ENCODE measurements at regions not wholly inside any gene's neighbourhood (a gene's known extent, or its start where the extent isn't known, plus 50 kb on each side); places are given as distances from the start of the nearest gene placed in this dataset.
"Not testable (repeated sequence)": the region's sequence is repeated elsewhere in the genome, so short reads cannot be mapped to it uniquely, and the experiment has no call there.

GRCh38 chr4:9685692-9686091 lies 95.7 kb upstream of the DRD5 start:
- H3K27me3 Mint-ChIP-seq (ENCODE audit: insufficient read depth): no peaks in the 10 kb centered on the region
- DNase-seq: no peak
- H3K27ac Mint-ChIP-seq: no peak overlapping the region
- no peaks in the 10 kb centered on the region for H3K9me3 ChIP-seq (ENCODE audit: control insufficient read depth, low read length)
- H3K4me1 ChIP-seq (ENCODE audit: control insufficient read depth, insufficient read depth, low read length): no peaks in the 10 kb centered on the region
- H3K27ac ChIP-seq (ENCODE audit: low read depth, low read length): no peak overlapping the region
- H3K36me3 ChIP-seq (ENCODE audit: control insufficient read depth, insufficient read depth, low read length): no peaks in the 10 kb centered on the region
- H3K9me3 Mint-ChIP-seq: no peaks in the 10 kb centered on the region
- no peaks in the 10 kb centered on the region for H3K36me3 Mint-ChIP-seq (ENCODE audit: low read depth)
- no peak overlapping the region for H3K4me3 ChIP-seq (ENCODE audit: low read length)
- no peak overlapping the region for H3K9ac ChIP-seq (ENCODE audit: extremely low read depth, low read length, poor library complexity, severe bottlenecking)
- peaks cover 3% of the 10 kb centered on the region for H3K4me1 Mint-ChIP-seq
- H3K4me3 Mint-ChIP-seq: no peak overlapping the region
- no peak for TF ChIP-seq CTCF (conservative IDR thresholded peaks at IDR 0.05)
- no peaks in the 10 kb centered on the region for H3K27me3 ChIP-seq (ENCODE audit: control insufficient read depth, insufficient read depth, low read length, poor library complexity, severe bottlenecking)

- not testable (repeated sequence) for H3K9me3 Mint-ChIP-seq; DNase-seq; H3K27me3 ChIP-seq (ENCODE audit: control insufficient read depth, insufficient read depth, low read length, poor library complexity, severe bottlenecking); H3K9ac ChIP-seq (ENCODE audit: extremely low read depth, low read length, poor library complexity, severe bottlenecking); H3K36me3 Mint-ChIP-seq (ENCODE audit: low read depth); H3K27ac ChIP-seq (ENCODE audit: low read depth, low read length); H3K4me1 ChIP-seq (ENCODE audit: control insufficient read depth, insufficient read depth, low read length); H3K36me3 ChIP-seq (ENCODE audit: control insufficient read depth, insufficient read depth, low read length); H3K27me3 Mint-ChIP-seq (ENCODE audit: insufficient read depth); H3K9me3 ChIP-seq (ENCODE audit: control insufficient read depth, low read length)
- H3K4me3 ChIP-seq (ENCODE audit: low read length): peak overlapping the region; percentile 77
- Mint-ChIP-seq H3K4me3 (peak overlapping the region; percentile 71), H3K4me1 (peaks cover 14% of the 10 kb centered on the region), H3K27ac (peak overlapping the region; percentile 89)
- 60 to 63% methylated on average over 3 to 9 of the region's 9 CpGs for WGBS, 2 experiments (ENCODE audit: insufficient coverage in 1 of 2, insufficient read length in 1 of 2)
These were observed 90.7 kb upstream of the DRD5 start for GRCh38 chr4:9690636-9691237.

GRCh38 chr4:9691238-9692065 lies 90.0 kb upstream of the DRD5 start:
- H3K4me1 ChIP-seq (ENCODE audit: control insufficient read depth, insufficient read depth, low read length): no peaks in the 10 kb centered on the region
- H3K9ac ChIP-seq (ENCODE audit: extremely low read depth, low read length, poor library complexity, severe bottlenecking): no peak overlapping the region
- H3K9me3 Mint-ChIP-seq: no peaks in the 10 kb centered on the region
- peak overlapping the region; percentile 71 for H3K4me3 Mint-ChIP-seq
- H3K36me3 ChIP-seq (ENCODE audit: control insufficient read depth, insufficient read depth, low read length): no peaks in the 10 kb centered on the region
- H3K9me3 ChIP-seq (ENCODE audit: control insufficient read depth, low read length): no peaks in the 10 kb centered on the region
- peak overlapping the region; percentile 89 for H3K27ac Mint-ChIP-seq
- peak; percentile 100 for DNase-seq
- WGBS, 2 experiments (ENCODE audit: insufficient coverage in 1 of 2, insufficient read length in 1 of 2): 1 to 4% methylated on average over 28 to 56 of the region's 56 CpGs
- H3K27ac ChIP-seq (ENCODE audit: low read depth, low read length): no peak overlapping the region
- H3K27me3 ChIP-seq (ENCODE audit: control insufficient read depth, insufficient read depth, low read length, poor library complexity, severe bottlenecking): no peaks in the 10 kb centered on the region
- peak overlapping the region; percentile 77 for H3K4me3 ChIP-seq (ENCODE audit: low read length)
- TF ChIP-seq CTCF (conservative IDR thresholded peaks at IDR 0.05): no peak
- H3K27me3 Mint-ChIP-seq (ENCODE audit: insufficient read depth): no peaks in the 10 kb centered on the region
- peaks cover 14% of the 10 kb centered on the region for H3K4me1 Mint-ChIP-seq
- H3K36me3 Mint-ChIP-seq (ENCODE audit: low read depth): no peaks in the 10 kb centered on the region

- WGBS, 2 experiments (ENCODE audit: insufficient coverage in 1 of 2, insufficient read length in 1 of 2): 83 to 89% methylated on average over 4 to 5 of the region's 5 CpGs
- not testable (repeated sequence) for H3K36me3 Mint-ChIP-seq (ENCODE audit: low read depth); H3K9ac ChIP-seq (ENCODE audit: extremely low read depth, low read length, poor library complexity, severe bottlenecking); H3K27me3 ChIP-seq (ENCODE audit: control insufficient read depth, insufficient read depth, low read length, poor library complexity, severe bottlenecking); DNase-seq; H3K27ac ChIP-seq (ENCODE audit: low read depth, low read length); H3K36me3 ChIP-seq (ENCODE audit: control insufficient read depth, insufficient read depth, low read length); H3K27ac Mint-ChIP-seq; H3K4me1 ChIP-seq (ENCODE audit: control insufficient read depth, insufficient read depth, low read length); H3K27me3 Mint-ChIP-seq (ENCODE audit: insufficient read depth); H3K4me3 ChIP-seq (ENCODE audit: low read length); H3K9me3 ChIP-seq (ENCODE audit: control insufficient read depth, low read length); H3K9me3 Mint-ChIP-seq; H3K4me3 Mint-ChIP-seq
- H3K4me1 Mint-ChIP-seq: peaks cover 14% of the 10 kb centered on the region
These were observed 88.5 kb upstream of the DRD5 start for GRCh38 chr4:9692791-9693491.

- H3K36me3 ChIP-seq (ENCODE audit: control insufficient read depth, insufficient read depth, low read length); DNase-seq; H3K9ac ChIP-seq (ENCODE audit: extremely low read depth, low read length, poor library complexity, severe bottlenecking); H3K27me3 ChIP-seq (ENCODE audit: control insufficient read depth, insufficient read depth, low read length, poor library complexity, severe bottlenecking); H3K27ac ChIP-seq (ENCODE audit: low read depth, low read length); H3K4me3 ChIP-seq (ENCODE audit: low read length); H3K36me3 Mint-ChIP-seq (ENCODE audit: low read depth); H3K27ac Mint-ChIP-seq; H3K4me3 Mint-ChIP-seq; H3K9me3 ChIP-seq (ENCODE audit: control insufficient read depth, low read length); H3K27me3 Mint-ChIP-seq (ENCODE audit: insufficient read depth); H3K4me1 ChIP-seq (ENCODE audit: control insufficient read depth, insufficient read depth, low read length); H3K9me3 Mint-ChIP-seq: not testable (repeated sequence)
- WGBS, 2 experiments (ENCODE audit: insufficient coverage in 1 of 2, insufficient read length in 1 of 2): 90 to 98% methylated on average over 3 to 7 of the region's 7 CpGs
- peaks cover 14% of the 10 kb centered on the region for H3K4me1 Mint-ChIP-seq
These were observed 87.0 kb upstream of the DRD5 start for GRCh38 chr4:9694403-9694802.

All from endodermal cell (in vitro differentiated cells).